GM12892 (cell line): ENCODE measurements at regions not wholly inside any gene's neighbourhood (a gene's known extent, or its start where the extent isn't known, plus 50 kb on each side); places are given as distances from the start of the nearest gene placed in this dataset.

Experiments used
- POLR2A ChIP-seq: IDR thresholded peaks from 2 replicates; pipeline ENCODE4 v1.6.1; 2011; ENCODE audit warnings: low read depth, low read length, control low read depth
- POLR2AphosphoS5 ChIP-seq: IDR thresholded peaks from 2 replicates; pipeline ENCODE4 v1.6.1; 2011; ENCODE audit warnings: low read depth, low read length, control low read depth

DNA sequence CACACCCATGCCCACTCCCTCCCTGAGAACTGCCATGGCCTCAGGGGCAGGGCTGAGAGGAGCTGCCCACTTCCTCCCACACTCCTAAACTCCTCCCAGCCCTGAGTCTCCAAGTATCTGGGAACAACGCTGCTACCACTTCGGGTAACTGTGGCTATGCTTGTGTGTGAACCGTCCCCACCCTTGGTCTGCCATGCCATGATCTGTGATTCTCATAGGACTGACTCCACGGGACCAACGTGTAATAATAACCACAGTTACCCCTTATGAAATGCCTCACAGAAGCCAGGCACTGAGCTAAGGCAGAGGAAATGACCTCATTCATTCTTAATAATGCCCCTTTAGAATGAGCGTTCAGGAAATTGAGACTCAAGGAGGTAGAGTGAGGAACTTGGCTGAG lies 103.9 kb upstream of the SMIM23 start:
- no peak for TF ChIP-seq POLR2AphosphoS5
- no peak for TF ChIP-seq POLR2A
